Transverse colon (tissue), 4 donors: ENCODE measurements at regions not wholly inside any gene's neighbourhood (a gene's known extent, or its start where the extent isn't known, plus 50 kb on each side); places are given as distances from the start of the nearest gene placed in this dataset.

Experiments
- DNase-seq: peaks from one replicate; pipeline ENCODE4 v3.0.0-alpha.2; 2019
- H3K27ac ChIP-seq, 4 donors: fragments of 200-600 bp; sonication (generic); 2 replicates each; pipeline ENCODE4 v1.5.1; 2016 to 2018; ENCODE audit warnings: inconsistent platforms in 4 of 4
- H3K27me3 ChIP-seq: fragments of 200-600 bp; sonication (generic); 2 replicates; pipeline ENCODE4 v1.5.1; 2017; ENCODE audit warnings: inconsistent platforms
- H3K36me3 ChIP-seq, 4 donors: fragments of 200-600 bp; sonication (generic); 2 replicates each; pipeline ENCODE4 v1.5.1; 2017 to 2019; ENCODE audit warnings: inconsistent platforms in 4 of 4
- H3K4me1 ChIP-seq, 4 donors: fragments of 200-600 bp; sonication (generic); 2 replicates each; pipeline ENCODE4 v1.5.1; 2017 to 2020; ENCODE audit warnings: inconsistent platforms in 4 of 4
- H3K4me3 ChIP-seq, 4 donors: fragments of 200-600 bp; sonication (generic); 1 replicate in 1 of 4; 2 replicates in 3 of 4; pipeline versions ENCODE4 v1.5.1 to v1.6.1; 2017 to 2019; ENCODE audit warnings: inconsistent platforms in 4 of 4
- H3K9me3 ChIP-seq, 2 donors: fragments of 200-600 bp; sonication (generic); 2 replicates each; pipeline ENCODE4 v1.5.1; 2017 to 2019; ENCODE audit warnings: inconsistent platforms in 2 of 2
- EP300 ChIP-seq: sonication (generic); formaldehyde crosslinking; IDR thresholded peaks from one replicate; pipeline ENCODE4 v1.6.1; 2017; ENCODE audit warnings: antibody characterized with exemption, low read depth
- POLR2A ChIP-seq: fragments of 450-650 bp; IDR thresholded peaks from one replicate; pipeline ENCODE4 v1.6.1; 2016; ENCODE audit warnings: antibody characterized with exemption, mild to moderate bottlenecking, moderate library complexity
- POLR2AphosphoS5 ChIP-seq, 3 donors: sonication (generic); formaldehyde crosslinking; IDR thresholded peaks; one replicate each; pipeline ENCODE4 v1.6.1; 2016; ENCODE audit warnings: antibody characterized with exemption in 3 of 3
- WGBS, 2 donors: methylation state at CpG; one replicate each; pipeline ENCODE4 v1.1.5; 2018; ENCODE audit warnings: low coverage in 1 of 2; 5-methylcytosine and 5-hydroxymethylcytosine counted together
- in situ Hi-C, 4 donors: fragments of 200-750 bp; cut with MboI; loops; one replicate each; pipeline versions ENCODE4 v1.15.0 to v1.15.1; 2017; ENCODE audit warnings: low sequenced_read_pairs in 3 of 4, low pct_ligation_motif_present in 1 of 4, low pct_unique_long_range_greater_than_20kb in 1 of 4
- intact Hi-C: fragments of 100-400 bp; cut with DNase I; formaldehyde crosslinking; loops from one replicate; pipeline ENCODE4 v1.15.1; 2023; ENCODE audit warnings: low total_unique reads
- TF ChIP-seq, protein P1 (sequence below), 5 experiments: fragments of 200-600 bp in 3 of 5; fragments of 450-650 bp in 2 of 5; sonication (generic) in 3 of 5; IDR thresholded peaks; 1 replicate in 2 of 5; 2 replicates in 3 of 5; pipeline ENCODE4 v1.5.1; 2016 to 2017; ENCODE audit warnings: antibody characterized with exemption in 5 of 5, inconsistent platforms in 3 of 5, mild to moderate bottlenecking in 2 of 5, moderate library complexity in 1 of 5

- TF ChIP-seq, protein P1, sequence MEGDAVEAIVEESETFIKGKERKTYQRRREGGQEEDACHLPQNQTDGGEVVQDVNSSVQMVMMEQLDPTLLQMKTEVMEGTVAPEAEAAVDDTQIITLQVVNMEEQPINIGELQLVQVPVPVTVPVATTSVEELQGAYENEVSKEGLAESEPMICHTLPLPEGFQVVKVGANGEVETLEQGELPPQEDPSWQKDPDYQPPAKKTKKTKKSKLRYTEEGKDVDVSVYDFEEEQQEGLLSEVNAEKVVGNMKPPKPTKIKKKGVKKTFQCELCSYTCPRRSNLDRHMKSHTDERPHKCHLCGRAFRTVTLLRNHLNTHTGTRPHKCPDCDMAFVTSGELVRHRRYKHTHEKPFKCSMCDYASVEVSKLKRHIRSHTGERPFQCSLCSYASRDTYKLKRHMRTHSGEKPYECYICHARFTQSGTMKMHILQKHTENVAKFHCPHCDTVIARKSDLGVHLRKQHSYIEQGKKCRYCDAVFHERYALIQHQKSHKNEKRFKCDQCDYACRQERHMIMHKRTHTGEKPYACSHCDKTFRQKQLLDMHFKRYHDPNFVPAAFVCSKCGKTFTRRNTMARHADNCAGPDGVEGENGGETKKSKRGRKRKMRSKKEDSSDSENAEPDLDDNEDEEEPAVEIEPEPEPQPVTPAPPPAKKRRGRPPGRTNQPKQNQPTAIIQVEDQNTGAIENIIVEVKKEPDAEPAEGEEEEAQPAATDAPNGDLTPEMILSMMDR (IDR thresholded peaks at IDR 0.05): no peak
- TF ChIP-seq POLR2A: no peak
- no peak for TF ChIP-seq POLR2AphosphoS5 (IDR thresholded peaks at IDR 0.05)
- no peak for TF ChIP-seq EP300
- Histone ChIP-seq H3K4me3 (no peak overlapping the region), H3K27me3 (no peaks in the 10 kb centered on the region), H3K4me1 (no peaks in the 10 kb centered on the region), H3K9me3 (no peaks in the 10 kb centered on the region), H3K27ac (no peak overlapping the region), H3K36me3 (no peaks in the 10 kb centered on the region)
- 84% methylated on average over 3 of the region's 3 CpGs; no CpG with 5 or more reads in 1 of the 2 donors for WGBS, 2 donors
- intact Hi-C loops (no loop called here), in situ Hi-C loops (no loop called here)
- DNase-seq: no peak
Measured at GRCh38 chrX:143935601-143936000, 51.7 kb downstream of the UBE2NL start.

- no peak for DNase-seq
- H3K27me3 ChIP-seq: no peaks in the 10 kb centered on the region
- in situ Hi-C loops: no loop called here
- no peaks in the 10 kb centered on the region for H3K4me1 ChIP-seq
- H3K4me3 ChIP-seq: no peak overlapping the region
- H3K27ac ChIP-seq: no peak overlapping the region
- no peaks in the 10 kb centered on the region for H3K9me3 ChIP-seq
- 73 to 77% methylated on average over 3 to 5 of the region's 5 CpGs for WGBS, 2 donors
- intact Hi-C loops: no loop called here
- TF ChIP-seq, protein P1 (IDR thresholded peaks at IDR 0.05): no peak
- TF ChIP-seq POLR2A: no peak
- TF ChIP-seq EP300: no peak
- TF ChIP-seq POLR2AphosphoS5 (IDR thresholded peaks at IDR 0.05): no peak
- no peaks in the 10 kb centered on the region for H3K36me3 ChIP-seq
Measured at GRCh38 chrX:143940119-143940518, 56.2 kb downstream of the UBE2NL start.

DNA sequence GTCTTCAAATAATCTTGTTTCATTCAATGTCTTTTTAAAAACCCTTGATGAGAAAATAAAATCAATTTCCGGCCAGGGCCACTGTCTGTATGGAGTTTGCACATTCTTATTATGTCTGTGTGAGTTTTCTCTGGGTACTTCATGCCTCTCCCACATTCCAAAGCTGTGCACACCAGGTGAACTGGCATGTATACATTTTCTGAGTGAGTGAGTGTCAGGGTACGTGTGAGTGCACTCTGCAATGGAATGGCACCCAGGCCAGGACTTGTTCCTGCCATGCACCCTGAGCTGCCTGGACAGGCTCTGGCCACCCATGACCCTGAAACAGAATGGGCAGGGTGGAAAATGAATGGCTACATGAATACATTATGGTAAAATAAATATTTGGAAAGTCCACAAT lies 61.3 kb downstream of the UBE2NL start:
- intact Hi-C loops: no loop called here
- H3K36me3 ChIP-seq: no peaks in the 10 kb centered on the region
- WGBS, 2 donors: 60% methylated on average over 2 of the region's 2 CpGs; no CpG with 5 or more reads in 1 of the 2 donors
- H3K4me3 ChIP-seq: no peak overlapping the region
- H3K4me1 ChIP-seq: no peaks in the 10 kb centered on the region
- no peaks in the 10 kb centered on the region for H3K27me3 ChIP-seq
- in situ Hi-C loops: no loop called here
- DNase-seq: no peak
- no peak overlapping the region for H3K27ac ChIP-seq
- no peak for TF ChIP-seq EP300
- no peak for TF ChIP-seq POLR2AphosphoS5 (IDR thresholded peaks at IDR 0.05)
- TF ChIP-seq POLR2A: no peak
- TF ChIP-seq, protein P1 (IDR thresholded peaks at IDR 0.05): no peak
- H3K9me3 ChIP-seq: no peaks in the 10 kb centered on the region

DNA sequence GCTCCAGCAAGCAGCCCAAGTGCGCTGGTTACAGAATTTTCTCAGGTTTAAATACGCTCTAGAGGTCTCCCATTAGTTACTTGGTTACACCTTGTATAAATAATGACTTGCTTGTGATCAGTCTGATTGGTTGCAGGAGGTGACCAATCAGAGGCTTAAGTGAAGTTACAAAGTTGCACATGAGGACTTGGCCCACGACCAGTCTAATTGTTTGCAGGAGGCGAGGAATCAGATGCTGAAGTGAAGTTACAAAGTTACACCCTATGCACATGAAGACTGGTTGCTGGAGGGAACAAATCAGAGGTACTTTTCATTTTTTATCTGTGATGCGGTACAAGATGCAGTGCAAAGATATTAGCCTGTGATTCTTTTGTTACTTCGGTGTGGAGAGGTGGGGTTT lies 80.7 kb downstream of the UBE2NL start:
- H3K4me3 ChIP-seq: no peak overlapping the region
- H3K27ac ChIP-seq: no peak overlapping the region
- H3K4me1 ChIP-seq: no peaks in the 10 kb centered on the region
- intact Hi-C loops (loop anchor here (2.0 kb wide), 1 partner anchor 34 kb away; no protein-coding TSS in a partner anchor), in situ Hi-C loops (no loop called here)
- TF ChIP-seq POLR2AphosphoS5 (IDR thresholded peaks at IDR 0.05) (no peak), EP300 (no peak), POLR2A (no peak)
- TF ChIP-seq, protein P1 (IDR thresholded peaks at IDR 0.05): no peak
- no peaks in the 10 kb centered on the region for H3K36me3 ChIP-seq
- no peaks in the 10 kb centered on the region for H3K9me3 ChIP-seq
- WGBS, 2 donors: 63% methylated on average over 6 of the region's 6 CpGs; no CpG with 5 or more reads in 1 of the 2 donors
- no peaks in the 10 kb centered on the region for H3K27me3 ChIP-seq
- no peak for DNase-seq
